Fibroblast of mammary gland (primary cell): ENCODE measurements at regions not wholly inside any gene's neighbourhood (a gene's known extent, or its start where the extent isn't known, plus 50 kb on each side); places are given as distances from the start of the nearest gene placed in this dataset.

Experiments
- DNase-seq: peaks from one replicate; pipeline ENCODE4 v3.0.0-alpha.2; 2010; ENCODE audit warnings: low read depth
- H3K4me3 ChIP-seq: 2 replicates; pipeline ENCODE4 v1.5.1; 2011; ENCODE audit warnings: low read depth, mild to moderate bottlenecking, low read length, moderate library complexity; ENCODE audit not compliant: control insufficient read depth
- TF ChIP-seq, protein P1 (sequence below): conservative IDR thresholded peaks from 2 replicates; pipeline ENCODE4 v1.5.1; 2011; ENCODE audit warnings: low read depth, low read length, inconsistent platforms; ENCODE audit not compliant: control insufficient read depth, insufficient read depth

DNA sequence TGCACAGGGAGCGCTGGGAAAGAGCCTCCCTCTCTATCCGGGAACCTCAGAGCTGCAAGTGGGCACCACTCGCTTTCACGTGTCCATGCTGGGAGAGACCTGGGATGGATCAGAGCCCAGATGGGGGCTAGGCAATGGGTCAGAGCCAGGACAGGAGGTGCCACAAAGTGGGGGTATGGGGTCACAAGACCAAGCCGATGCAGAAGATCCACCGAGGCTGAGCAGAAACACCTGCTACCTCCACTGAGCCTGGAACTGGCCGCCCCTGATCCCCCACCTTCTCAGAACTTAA is 180.9 kb upstream of the SFSWAP start:
- TF ChIP-seq, protein P1, sequence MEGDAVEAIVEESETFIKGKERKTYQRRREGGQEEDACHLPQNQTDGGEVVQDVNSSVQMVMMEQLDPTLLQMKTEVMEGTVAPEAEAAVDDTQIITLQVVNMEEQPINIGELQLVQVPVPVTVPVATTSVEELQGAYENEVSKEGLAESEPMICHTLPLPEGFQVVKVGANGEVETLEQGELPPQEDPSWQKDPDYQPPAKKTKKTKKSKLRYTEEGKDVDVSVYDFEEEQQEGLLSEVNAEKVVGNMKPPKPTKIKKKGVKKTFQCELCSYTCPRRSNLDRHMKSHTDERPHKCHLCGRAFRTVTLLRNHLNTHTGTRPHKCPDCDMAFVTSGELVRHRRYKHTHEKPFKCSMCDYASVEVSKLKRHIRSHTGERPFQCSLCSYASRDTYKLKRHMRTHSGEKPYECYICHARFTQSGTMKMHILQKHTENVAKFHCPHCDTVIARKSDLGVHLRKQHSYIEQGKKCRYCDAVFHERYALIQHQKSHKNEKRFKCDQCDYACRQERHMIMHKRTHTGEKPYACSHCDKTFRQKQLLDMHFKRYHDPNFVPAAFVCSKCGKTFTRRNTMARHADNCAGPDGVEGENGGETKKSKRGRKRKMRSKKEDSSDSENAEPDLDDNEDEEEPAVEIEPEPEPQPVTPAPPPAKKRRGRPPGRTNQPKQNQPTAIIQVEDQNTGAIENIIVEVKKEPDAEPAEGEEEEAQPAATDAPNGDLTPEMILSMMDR = no peak
- H3K4me3 ChIP-seq = no peak overlapping the region
- DNase-seq = no peak

DNA sequence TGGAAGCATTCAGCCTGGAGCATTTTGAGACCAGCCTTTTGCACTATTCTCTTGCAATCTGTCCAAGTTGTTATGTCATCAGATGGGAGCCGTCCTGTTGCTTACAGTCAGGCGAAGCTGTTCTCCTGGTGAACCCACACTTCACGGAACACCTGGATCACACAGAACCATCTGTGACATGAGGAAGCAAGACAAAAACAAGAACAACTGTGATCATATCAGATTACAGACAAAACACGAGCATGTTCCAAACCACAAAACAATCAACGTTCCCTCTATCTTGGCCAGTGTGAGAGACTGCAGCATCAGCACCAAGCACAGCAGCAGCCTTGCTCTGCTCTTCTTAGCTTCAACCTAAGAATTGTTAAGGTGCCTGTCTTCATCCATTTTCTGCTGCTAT is 180.5 kb upstream of the SFSWAP start:
- TF ChIP-seq, protein P1 = no peak
- no peak overlapping the region for H3K4me3 ChIP-seq
- DNase-seq = no peak

DNA sequence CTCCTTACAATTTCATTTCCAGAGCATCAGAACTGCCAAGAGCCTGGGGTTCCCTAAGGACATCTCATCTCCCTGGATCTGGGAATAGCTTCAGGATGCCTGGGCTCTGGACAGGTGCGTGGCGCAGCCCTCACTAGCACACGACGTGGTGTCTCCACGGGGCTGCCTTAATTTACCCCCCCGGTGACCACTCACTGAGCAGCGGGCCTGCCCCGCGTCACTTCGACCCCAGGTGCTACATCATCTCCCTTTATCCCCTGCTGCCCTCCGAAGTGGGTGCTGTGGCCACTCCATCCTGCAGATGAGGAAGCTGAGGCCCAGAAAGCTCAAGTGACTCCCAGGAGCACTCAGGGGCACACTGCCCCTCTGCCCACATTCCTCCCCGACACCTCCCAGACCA is 177.8 kb upstream of the SFSWAP start:
- no peak for DNase-seq
- TF ChIP-seq, protein P1 = no peak
- H3K4me3 ChIP-seq = no peak overlapping the region

DNA sequence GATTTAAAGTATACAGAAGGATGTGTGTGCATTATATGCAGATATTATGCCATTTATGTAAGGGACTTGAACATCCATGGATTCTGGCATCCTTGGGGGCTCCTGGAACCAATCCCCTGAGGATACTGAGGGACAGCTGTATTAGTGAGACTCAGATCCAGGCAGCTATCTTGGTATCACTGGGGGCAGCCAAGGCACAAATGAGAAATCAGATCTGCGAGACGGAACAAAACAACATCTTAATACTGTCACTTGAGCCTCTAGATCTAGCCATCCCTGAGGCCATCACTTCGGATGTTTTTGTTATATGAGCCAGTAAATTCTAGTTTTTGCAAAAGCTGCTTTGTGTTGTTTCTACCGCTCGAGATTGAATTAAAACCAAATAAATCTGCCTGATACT is 175.1 kb upstream of the SFSWAP start:
- H3K4me3 ChIP-seq = no peak overlapping the region
- TF ChIP-seq, protein P1 = no peak
- DNase-seq = no peak

DNA sequence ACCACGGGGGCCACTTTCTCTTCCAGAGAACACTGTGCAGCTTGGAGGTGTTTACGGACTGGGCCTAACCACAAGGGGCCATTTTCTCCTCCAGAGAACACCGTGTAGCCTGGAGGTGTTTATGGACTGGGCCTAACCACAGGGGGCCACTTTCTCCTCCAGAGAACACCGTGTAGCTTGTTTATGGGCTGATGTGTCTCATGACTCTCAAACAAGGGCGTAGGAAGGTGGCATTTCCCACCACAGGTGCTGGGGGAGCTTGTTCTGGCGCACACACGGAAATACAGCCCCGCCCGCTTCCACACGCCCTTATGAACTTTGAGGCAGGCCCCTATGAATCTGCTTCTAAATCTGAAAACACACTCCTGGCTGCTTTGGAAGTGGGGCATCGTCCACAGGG is 174.6 kb upstream of the SFSWAP start:
- no peak for DNase-seq
- H3K4me3 ChIP-seq = no peak overlapping the region
- TF ChIP-seq, protein P1 = no peak

DNA sequence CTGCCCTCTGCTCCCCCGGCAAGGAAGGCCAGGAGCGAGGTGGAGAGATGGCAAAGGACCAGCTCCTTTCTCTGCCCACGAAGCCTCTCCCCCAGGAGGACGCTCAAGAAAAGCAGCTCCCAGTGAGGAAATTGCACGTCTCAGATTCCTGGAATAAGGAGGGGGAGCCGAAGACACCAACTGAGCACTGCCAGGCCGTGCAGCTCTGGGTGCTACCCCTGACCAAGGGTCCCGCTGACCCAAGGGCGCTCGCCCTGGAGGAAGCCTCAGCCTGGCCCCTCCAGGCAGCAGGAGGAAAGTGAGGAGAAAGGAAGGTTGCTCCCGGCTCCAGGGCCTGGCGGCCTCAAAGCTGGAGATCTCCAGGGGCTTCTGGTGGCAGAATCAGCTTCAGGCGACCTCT is 174.1 kb upstream of the SFSWAP start:
- no peak for DNase-seq
- TF ChIP-seq, protein P1 = no peak

DNA sequence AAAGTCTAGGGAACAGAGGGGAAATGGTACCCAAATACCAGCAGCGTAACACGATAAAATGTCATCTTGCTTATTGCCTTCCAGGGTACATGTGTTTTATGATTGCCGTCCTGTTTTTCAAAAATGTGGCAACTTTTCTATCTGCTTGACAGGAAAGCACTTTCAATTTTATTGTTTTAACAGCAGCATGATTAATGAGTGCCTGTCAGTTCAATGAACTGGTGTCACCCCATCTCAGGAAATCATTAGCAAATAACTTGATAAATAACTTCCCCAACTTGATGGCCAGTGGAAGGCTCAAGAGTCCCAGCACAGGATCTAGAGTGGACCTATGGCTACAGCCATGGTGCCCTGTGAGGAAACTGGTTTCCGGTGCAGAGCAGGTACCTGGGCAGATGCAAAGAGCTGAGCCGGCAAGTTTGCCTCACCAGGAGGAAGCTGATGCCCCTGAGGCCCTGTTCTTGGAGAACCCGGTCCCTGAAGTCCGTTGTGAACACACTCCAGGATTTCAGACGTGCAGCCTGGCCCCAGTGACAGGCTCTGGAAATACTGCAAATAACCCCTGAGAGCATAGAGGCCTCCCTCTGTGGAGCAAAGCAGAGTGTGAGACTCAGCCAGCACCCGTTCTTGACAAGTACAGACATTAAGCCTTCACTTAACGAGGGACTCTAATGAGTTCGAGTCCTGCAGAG is 173.5 kb upstream of the SFSWAP start:
- DNase-seq = no peak
- TF ChIP-seq, protein P1 = no peak
- H3K4me3 ChIP-seq = no peak overlapping the region

More for the DNA sequence above, 174.1 kb upstream of the SFSWAP start:
- H3K4me3 ChIP-seq = no peak overlapping the region
